Brain microvascular endothelial cell (primary cell): ENCODE measurements at regions not wholly inside any gene's neighbourhood (a gene's known extent, or its start where the extent isn't known, plus 50 kb on each side); places are given as distances from the start of the nearest gene placed in this dataset.

Source experiments
- DNase-seq: peaks from one replicate; pipeline ENCODE4 v3.0.0-alpha.2; 2020
- H3K27ac ChIP-seq: fragments of 250-450 bp; sonication (Bioruptor Pico); 2 replicates; pipeline ENCODE4 v1.5.1; 2020; ENCODE audit warnings: mild to moderate bottlenecking, moderate library complexity
- H3K27me3 ChIP-seq: fragments of 250-450 bp; sonication (Bioruptor Pico); replicated peaks from 2 replicates; pipeline ENCODE4 v1.5.1; 2020; ENCODE audit warnings: mild to moderate bottlenecking
- H3K36me3 ChIP-seq: fragments of 250-450 bp; sonication (Bioruptor Pico); replicated peaks from 2 replicates; pipeline ENCODE4 v1.5.1; 2020; ENCODE audit warnings: mild to moderate bottlenecking
- H3K4me3 ChIP-seq: 2 replicates; pipeline ENCODE4 v1.5.1; 2011; ENCODE audit warnings: low read depth, mild to moderate bottlenecking, control low read depth, low read length, moderate library complexity
- in situ Hi-C: cut with HindIII; loops from 2 replicates; pipeline ENCODE4 v1.10.0; 2017; ENCODE audit warnings: low sequenced_read_pairs, low pct_ligation_motif_present
- TF ChIP-seq, protein P1 (sequence below): IDR thresholded peaks from 2 replicates; pipeline ENCODE4 v1.5.1; 2011; ENCODE audit warnings: low read depth, mild to moderate bottlenecking, moderate library complexity, low read length, control low read depth, inconsistent platforms; ENCODE audit errors: missing control alignments

DNA sequence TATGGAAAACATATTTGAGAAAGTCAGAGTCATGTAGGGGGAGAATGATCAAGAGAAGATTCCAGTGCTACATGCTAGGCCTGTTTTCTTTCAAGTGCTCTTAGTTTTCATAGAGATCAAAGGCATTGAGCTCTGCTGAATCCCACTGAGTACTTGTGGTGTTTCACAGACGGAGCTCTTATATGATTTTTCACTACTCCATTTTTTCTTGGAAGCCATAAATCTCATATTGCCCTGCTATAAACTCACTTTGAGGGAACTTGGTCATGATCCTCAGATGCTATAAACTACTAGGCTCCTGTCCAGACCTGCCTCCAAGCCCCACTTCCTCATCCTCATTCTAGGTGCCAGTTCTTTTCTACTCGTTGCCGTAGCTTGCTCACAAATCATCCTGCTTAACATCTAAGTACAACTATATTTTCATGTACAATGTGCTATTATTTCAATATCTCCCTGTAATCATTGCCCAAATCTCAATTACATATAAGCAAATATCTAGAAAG lies 180.8 kb upstream of the CCDC179 start:
- Histone ChIP-seq H3K36me3 (no peaks in the 10 kb centered on the region), H3K27me3 (no peaks in the 10 kb centered on the region), H3K27ac (no peak overlapping the region), H3K4me3 (no peak overlapping the region)
- TF ChIP-seq, protein P1, sequence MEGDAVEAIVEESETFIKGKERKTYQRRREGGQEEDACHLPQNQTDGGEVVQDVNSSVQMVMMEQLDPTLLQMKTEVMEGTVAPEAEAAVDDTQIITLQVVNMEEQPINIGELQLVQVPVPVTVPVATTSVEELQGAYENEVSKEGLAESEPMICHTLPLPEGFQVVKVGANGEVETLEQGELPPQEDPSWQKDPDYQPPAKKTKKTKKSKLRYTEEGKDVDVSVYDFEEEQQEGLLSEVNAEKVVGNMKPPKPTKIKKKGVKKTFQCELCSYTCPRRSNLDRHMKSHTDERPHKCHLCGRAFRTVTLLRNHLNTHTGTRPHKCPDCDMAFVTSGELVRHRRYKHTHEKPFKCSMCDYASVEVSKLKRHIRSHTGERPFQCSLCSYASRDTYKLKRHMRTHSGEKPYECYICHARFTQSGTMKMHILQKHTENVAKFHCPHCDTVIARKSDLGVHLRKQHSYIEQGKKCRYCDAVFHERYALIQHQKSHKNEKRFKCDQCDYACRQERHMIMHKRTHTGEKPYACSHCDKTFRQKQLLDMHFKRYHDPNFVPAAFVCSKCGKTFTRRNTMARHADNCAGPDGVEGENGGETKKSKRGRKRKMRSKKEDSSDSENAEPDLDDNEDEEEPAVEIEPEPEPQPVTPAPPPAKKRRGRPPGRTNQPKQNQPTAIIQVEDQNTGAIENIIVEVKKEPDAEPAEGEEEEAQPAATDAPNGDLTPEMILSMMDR, result no peak
- in situ Hi-C loops, result no loop called here
- no peak for DNase-seq

DNA sequence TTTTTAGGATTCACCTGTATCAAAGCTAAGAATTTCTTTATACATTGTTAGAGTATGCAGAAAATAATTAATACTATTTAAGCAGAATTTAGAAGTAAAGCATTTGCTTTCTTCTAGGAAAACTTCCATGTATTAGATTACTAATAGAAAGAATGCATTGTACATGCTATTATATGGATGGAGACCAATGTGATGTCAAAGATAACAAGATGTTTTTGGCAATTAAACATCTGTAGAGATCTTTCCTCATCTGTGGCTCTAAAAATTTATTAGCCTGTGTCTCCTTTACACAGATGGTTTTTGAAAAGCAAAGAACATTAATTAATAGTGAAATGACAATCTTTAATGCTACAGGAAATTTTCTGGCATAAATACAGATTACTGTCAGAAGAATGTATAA lies 198.4 kb upstream of the CCDC179 start:
- H3K36me3 ChIP-seq, result no peaks in the 10 kb centered on the region
- H3K4me3 ChIP-seq, result no peak overlapping the region
- in situ Hi-C loops, result no loop called here

DNA sequence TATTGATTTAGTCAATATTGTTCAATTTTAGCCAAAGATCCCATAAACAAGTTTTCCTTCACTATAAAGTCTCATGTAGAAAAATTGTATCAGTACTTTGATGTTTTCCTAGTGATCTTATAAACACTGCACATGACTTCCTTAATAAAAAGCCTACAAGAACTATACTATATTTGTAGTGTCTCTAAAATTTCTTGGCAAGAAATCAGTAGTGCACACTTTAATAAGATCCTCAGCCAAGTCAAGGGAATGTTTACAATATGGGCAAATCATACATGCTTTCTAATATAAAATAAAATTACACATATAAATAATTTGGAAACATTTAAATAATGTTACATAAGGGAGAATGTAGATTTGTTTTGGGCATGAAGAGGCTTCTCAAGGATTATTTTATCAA lies 203.0 kb upstream of the CCDC179 start:
- H3K4me3 ChIP-seq, result no peak overlapping the region
- in situ Hi-C loops, result no loop called here
- no peak for DNase-seq
- TF ChIP-seq, protein P1, result no peak
- no peak overlapping the region for H3K27ac ChIP-seq
- H3K36me3 ChIP-seq, result no peaks in the 10 kb centered on the region
- H3K27me3 ChIP-seq, result no peaks in the 10 kb centered on the region

More for the DNA sequence above, 198.4 kb upstream of the CCDC179 start:
- Histone ChIP-seq H3K27ac (no peak overlapping the region), H3K27me3 (no peaks in the 10 kb centered on the region)
- DNase-seq, result no peak
- TF ChIP-seq, protein P1, result no peak

DNA sequence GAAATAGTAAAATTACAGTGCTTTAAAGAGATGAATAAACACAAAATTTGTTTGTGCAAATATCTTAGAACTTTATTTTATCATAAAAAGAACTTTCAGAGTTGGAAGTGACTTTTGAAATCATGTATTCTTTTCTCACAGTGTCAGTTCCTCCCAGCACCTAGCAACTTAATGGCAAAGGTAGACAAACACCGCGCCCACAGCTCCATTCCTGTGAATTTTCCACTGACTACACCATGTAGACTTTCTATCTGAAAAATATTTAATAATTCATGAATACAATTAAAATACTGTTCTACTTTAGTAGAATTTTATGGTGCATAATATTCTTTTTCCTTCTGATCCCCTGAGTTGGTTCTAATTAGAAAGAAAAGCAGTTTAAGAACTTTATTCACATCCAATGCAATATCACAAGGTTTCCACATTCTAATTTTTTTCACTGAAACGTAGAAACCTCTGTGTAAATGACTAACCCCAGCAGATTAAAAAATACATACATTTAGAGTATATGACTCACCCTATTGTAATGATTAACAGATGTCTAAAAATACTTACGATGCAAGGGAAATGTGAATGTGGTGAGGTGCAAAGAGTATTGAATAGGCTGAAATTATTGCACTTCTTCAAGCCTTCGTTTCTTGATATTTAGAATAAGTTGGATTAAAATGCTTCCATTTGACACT lies 218.2 kb upstream of the CCDC179 start:
- Histone ChIP-seq H3K4me3 (no peak overlapping the region), H3K27me3 (no peaks in the 10 kb centered on the region), H3K36me3 (no peaks in the 10 kb centered on the region), H3K27ac (peak overlapping the region; percentile 53)
- TF ChIP-seq, protein P1, result no peak
- peak; percentile 9 for DNase-seq
- in situ Hi-C loops, result no loop called here

DNA sequence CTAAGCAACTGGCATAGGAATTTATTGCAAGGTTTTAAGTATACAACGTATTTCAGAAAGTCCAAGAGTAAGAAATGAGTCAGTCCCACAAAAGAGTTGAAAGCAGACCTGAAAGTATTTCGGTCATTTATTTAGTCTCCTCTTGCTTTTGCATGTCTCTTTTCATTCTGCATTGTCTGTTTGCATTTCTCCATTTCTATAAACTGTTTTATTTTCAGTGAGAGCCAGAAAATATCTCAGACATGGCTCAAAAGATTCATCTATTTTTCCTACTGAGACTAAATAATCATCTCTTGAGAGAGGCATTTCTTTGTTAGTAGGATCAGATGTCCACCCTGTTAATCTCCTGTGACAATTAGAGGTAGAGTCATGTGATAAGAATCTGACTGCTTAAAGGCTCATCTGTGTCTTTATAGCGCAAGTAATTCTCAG lies 219.1 kb upstream of the CCDC179 start:
- H3K4me3 ChIP-seq, result no peak overlapping the region
- H3K27ac ChIP-seq, result peak overlapping the region; percentile 53
- DNase-seq, result peak; percentile 16
- no peaks in the 10 kb centered on the region for H3K27me3 ChIP-seq
- TF ChIP-seq, protein P1, result no peak
- in situ Hi-C loops, result no loop called here
- no peaks in the 10 kb centered on the region for H3K36me3 ChIP-seq

DNA sequence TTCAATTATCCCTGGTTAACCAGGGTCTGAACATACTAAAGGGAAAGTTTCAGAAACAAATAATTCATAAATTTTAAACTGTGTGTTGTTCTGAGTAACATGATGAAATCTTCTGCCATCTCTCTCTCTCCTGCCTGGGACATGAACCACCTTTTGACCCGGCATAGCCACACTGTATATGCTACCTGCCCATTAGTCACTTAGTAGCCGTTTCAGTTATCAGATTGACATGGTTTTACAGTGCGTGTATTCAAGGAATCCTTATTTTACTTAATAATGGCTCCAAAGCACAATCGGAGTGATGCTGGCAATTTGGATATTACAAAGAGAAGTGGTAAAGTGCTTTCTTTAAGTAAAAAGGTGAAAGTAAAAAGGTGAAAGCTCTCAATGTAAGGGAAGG lies 227.1 kb upstream of the CCDC179 start:
- Histone ChIP-seq H3K27me3 (no peaks in the 10 kb centered on the region), H3K36me3 (no peaks in the 10 kb centered on the region), H3K27ac (no peak overlapping the region), H3K4me3 (no peak overlapping the region)
- in situ Hi-C loops, result no loop called here
- DNase-seq, result no peak
- TF ChIP-seq, protein P1, result no peak
